Stimulated activated CD4-positive, alpha-beta T cell treated with anti-CD3 and anti-CD28 coated beads, Interleukin-15, amount 100 ng/mL, for 48 hours (primary cell): ENCODE measurements at regions not wholly inside any gene's neighbourhood (a gene's known extent, or its start where the extent isn't known, plus 50 kb on each side); places are given as distances from the start of the nearest gene placed in this dataset.

Experiments
- DNase-seq, 2 donors: peaks; one replicate each; pipeline ENCODE4 v3.0.0-alpha.2; 2020; ENCODE audit warnings: low read depth in 2 of 2

DNA sequence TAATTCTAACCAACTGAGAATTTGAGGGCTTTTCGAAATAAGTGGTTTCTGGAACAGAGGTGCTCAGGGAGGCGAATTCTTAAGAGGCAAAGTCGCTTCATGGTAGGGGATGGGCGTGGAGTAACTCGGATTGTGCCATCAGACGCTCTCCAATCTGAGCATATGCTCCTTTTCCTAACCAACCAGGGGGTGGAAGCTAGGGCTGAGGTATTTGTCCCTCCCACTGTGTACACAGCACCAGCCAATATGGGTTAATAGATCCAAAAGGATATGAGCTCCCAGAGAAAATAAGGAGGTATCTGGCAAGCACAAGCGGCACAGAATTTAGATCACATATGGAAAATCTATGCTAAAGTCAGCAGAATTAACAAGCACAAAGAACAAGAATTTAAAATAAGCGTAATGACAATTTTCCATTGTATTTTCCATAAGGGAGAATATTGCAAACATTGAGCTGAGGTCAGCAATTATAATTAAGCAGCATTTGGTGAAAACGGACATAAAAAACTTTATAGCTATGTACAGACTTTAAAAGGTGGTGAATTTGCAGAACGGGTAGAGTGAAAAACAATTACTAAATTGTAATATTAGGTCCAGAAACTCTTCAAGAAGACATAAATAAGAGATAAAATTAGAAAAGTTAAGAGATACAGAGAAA, 55.0 kb upstream of the PHACTR1 start:
- no peak for DNase-seq
